ENCODE measurements at regions not wholly inside any gene's neighbourhood (a gene's known extent, or its start where the extent isn't known, plus 50 kb on each side); places are given as distances from the start of the nearest gene placed in this dataset.

DNA sequence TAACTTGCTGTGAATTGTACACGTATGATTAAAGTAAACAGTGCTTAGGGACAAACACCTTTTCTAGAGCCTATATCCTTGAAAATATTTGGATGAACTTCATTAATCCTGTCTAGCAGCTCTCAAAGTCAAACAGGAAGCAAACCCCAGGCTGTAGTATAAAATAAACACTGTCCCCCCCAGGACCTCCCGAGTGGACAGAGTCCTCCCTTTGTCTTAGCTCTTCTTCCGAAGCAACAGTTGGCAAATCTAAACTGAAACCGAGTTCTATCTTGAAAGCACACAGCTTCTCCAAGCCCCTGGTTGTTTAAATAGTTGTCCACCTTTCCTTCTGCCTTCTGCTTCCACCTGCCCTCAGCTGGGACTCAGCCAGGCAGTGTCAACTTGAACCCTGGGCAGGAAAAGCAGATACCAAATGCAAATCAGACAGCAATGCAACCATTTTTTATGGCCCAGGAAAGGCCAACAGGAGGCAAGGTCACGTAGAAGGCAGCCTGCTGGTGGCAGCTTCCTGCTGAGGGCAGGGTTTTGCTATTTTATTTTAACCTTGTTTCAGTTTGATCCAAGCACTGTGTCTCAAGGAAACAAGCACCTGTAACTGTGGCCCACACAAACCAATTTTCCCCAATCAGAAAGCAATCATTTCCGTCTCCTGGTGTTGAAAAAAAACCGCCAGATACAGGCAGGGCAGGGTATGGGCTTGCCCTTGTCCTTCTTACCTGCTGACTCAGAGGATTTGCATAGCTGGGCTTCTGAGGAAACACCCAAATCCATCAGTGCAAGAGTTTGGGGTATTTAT is 110.3 kb upstream of the KIT start:
- no peak overlapping the region for H3K4me3 ChIP-seq (ENCODE audit: low read length)
- 0 out of 2 replicates have a peak overlapping the region, but pooled peaks have one; percentile 25 for H3K9ac ChIP-seq (ENCODE audit: low read depth, low read length)

DNA sequence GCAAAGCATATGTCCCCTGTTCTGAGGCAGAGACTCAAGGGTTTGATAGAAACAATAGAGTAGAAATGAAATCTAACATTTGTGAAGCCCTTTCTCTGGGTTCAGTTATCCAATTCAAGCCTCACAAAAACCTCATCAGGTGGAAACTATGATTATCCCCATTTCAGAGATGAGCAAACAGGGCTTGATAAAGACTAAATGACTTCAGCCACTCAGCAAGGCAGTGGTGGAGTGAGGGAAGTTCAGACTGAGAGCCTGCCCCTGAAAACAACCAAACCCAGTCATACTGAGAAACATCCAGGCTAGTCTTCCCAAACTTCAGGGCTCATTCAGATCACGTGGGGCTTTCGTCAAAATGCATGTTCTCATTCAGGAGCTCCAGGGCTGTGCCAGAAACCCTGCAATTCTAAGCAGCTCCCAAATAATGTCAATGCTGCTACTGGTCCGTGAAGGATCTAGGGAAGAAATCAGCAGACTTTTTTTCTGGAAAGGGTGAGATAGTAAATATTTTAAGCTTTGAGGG is 109.6 kb upstream of the KIT start:
- Histone ChIP-seq H3K4me1 (ENCODE audit: insufficient read depth, low read length) (peaks cover 14% of the 10 kb centered on the region), H3K27me3 (ENCODE audit: insufficient read depth, low read length) (no peaks in the 10 kb centered on the region), H3K27ac (ENCODE audit: low read length) (no peak overlapping the region), H3K4me3 (ENCODE audit: low read length) (no peak overlapping the region), H3K9me3 (ENCODE audit: insufficient read depth, low read depth, low read length) (no peaks in the 10 kb centered on the region), H3K9ac (ENCODE audit: low read depth, low read length) (0 out of 2 replicates have a peak overlapping the region, but pooled peaks have one; percentile 25), H3K36me3 (ENCODE audit: insufficient read depth, low read depth, low read length) (no peaks in the 10 kb centered on the region)

More for the DNA sequence above, 110.3 kb upstream of the KIT start:
- Histone ChIP-seq H3K4me1 (ENCODE audit: insufficient read depth, low read length) (peaks cover 16% of the 10 kb centered on the region), H3K27me3 (ENCODE audit: insufficient read depth, low read length) (no peaks in the 10 kb centered on the region), H3K27ac (ENCODE audit: low read length) (no peak overlapping the region), H3K9me3 (ENCODE audit: insufficient read depth, low read depth, low read length) (no peaks in the 10 kb centered on the region), H3K36me3 (ENCODE audit: insufficient read depth, low read depth, low read length) (no peaks in the 10 kb centered on the region)

DNA sequence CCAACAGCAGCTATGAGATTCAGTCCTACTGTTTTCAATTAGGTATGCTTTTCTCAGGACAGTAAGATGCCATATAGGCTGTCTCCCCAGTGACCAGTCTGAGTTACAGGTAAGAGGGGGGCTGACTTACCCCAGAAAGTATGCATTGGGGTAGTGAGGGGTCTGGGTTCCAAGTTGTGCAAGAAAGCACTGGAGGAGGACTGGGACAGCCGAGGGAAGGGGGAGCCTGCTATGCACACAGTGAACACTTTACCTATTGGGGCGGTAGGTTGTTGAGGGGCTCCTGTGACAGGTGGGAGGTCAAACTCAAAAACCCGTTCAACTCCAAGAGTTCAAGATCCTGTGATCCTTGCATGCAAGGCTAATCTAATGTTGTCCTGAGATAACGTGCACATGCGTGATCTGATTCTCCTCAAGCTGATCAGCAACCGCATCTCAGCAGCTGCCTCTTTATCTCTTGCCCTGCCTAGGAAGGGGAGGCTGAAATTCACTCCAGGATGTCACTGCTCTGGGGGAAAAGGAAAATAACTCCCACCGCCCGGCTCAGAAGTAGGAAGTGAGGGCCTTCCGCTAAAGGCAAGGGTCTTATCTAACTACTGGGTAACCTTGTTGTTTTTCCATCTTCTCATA is 108.8 kb upstream of the KIT start:
- Histone ChIP-seq H3K4me3 (ENCODE audit: low read length) (no peak overlapping the region), H3K4me1 (ENCODE audit: insufficient read depth, low read length) (peaks cover 14% of the 10 kb centered on the region), H3K27me3 (ENCODE audit: insufficient read depth, low read length) (no peaks in the 10 kb centered on the region), H3K9ac (ENCODE audit: low read depth, low read length) (no peak overlapping the region), H3K36me3 (ENCODE audit: insufficient read depth, low read depth, low read length) (no peaks in the 10 kb centered on the region), H3K27ac (ENCODE audit: low read length) (no peak overlapping the region), H3K9me3 (ENCODE audit: insufficient read depth, low read depth, low read length) (no peaks in the 10 kb centered on the region)

DNA sequence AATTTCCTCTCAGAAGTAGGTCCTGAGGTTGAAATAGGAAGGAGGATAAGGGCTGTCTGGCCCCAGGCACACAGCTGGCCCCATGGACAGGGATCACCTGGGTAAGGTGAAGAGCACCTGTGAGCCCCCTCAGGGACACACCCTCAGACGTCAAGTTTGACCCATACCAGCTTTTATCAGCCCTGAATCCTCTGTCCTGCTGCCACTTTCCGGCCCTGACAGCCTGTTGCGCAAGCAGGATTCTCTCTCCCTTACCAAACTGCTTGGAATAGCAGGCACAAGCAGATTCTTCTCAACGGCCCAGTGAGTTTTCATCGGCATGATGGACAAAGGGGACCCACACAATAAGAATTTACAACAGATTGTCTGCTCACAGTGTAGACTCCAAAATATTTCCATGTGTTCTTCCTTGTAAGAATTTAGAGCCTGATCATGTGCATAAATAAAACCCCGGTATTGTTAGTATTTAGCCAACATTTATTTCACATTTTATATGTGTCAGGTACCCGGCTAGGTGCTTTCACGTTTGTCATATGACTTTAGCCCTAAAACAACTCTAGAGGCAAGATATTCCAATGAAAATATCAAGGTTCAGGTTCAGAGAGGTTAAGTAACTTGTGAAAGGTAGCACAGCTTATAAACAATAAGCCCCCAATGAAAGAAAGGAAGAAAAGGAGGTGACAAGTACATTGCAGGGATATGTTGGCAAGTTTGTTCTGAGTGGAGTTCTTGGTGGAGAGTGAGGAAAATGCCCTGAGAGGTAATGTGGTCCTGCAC is 107.2 kb upstream of the KIT start:
- no peaks in the 10 kb centered on the region for H3K27me3 ChIP-seq (ENCODE audit: insufficient read depth, low read length)
- H3K9me3 ChIP-seq (ENCODE audit: insufficient read depth, low read depth, low read length) = no peaks in the 10 kb centered on the region
- peaks cover 14% of the 10 kb centered on the region for H3K4me1 ChIP-seq (ENCODE audit: insufficient read depth, low read length)
- H3K36me3 ChIP-seq (ENCODE audit: insufficient read depth, low read depth, low read length) = no peaks in the 10 kb centered on the region
- no peak overlapping the region for H3K9ac ChIP-seq (ENCODE audit: low read depth, low read length)
- no peak overlapping the region for H3K27ac ChIP-seq (ENCODE audit: low read length)
- H3K4me3 ChIP-seq (ENCODE audit: low read length) = no peak overlapping the region

DNA sequence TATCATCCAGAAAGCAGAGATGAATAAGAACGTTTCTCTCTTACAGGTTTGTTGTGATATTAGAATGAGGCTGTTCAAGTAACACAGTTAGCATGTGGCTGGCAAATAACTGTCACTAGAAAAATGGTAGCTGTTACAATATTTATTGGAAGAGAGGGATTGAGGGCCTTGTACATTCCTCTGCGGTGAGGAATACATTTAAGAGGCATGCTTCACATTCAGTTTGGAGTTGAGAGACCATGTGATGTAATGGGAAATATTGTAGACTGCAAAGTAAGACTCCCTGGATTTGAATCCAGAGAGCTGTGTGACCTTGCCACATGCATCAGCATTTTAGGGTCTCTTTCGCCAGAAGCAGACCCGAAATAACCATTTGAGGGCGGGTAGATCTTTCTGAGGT is 104.8 kb upstream of the KIT start:
- H3K36me3 ChIP-seq (ENCODE audit: insufficient read depth, low read depth, low read length) = no peaks in the 10 kb centered on the region
- no peaks in the 10 kb centered on the region for H3K9me3 ChIP-seq (ENCODE audit: insufficient read depth, low read depth, low read length)
- peaks cover 5% of the 10 kb centered on the region for H3K4me1 ChIP-seq (ENCODE audit: insufficient read depth, low read length)
- H3K27ac ChIP-seq (ENCODE audit: low read length) = no peak overlapping the region
- no peak overlapping the region for H3K4me3 ChIP-seq (ENCODE audit: low read length)
- no peaks in the 10 kb centered on the region for H3K27me3 ChIP-seq (ENCODE audit: insufficient read depth, low read length)
- no peak overlapping the region for H3K9ac ChIP-seq (ENCODE audit: low read depth, low read length)

DNA sequence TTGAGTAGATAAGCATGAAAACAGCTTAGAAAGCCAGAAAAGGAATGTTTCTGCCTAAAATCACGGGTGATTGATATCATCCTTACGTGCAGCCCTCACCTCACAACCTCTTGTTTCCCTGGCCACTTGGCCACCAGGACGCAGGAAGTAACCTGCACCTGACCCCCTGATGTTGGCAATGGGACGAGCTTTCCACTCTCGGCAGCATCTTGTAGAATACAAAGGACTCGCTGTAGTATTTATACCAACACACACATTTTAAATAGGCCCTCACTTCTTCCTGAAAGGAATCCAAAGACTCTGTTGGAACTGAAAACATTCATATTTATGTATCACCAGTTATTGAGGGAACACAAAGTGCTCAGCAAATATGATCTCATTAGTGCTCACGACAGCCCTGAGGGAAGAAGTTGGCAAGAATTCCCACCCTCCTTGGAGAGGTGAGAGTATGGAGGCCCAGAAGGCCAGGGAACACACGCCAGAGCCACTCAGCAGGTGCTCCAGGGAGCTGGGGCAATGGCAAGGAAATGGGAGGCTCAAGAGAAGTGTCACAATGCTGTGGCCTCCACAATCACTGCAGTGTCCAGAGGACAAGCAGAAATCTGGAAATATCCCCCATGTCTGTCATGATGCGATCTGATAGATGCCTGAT is 103.3 kb upstream of the KIT start:
- Histone ChIP-seq H3K27me3 (ENCODE audit: insufficient read depth, low read length) (no peaks in the 10 kb centered on the region), H3K4me1 (ENCODE audit: insufficient read depth, low read length) (peaks cover 3% of the 10 kb centered on the region; the same call in 1 of the 2 replicates), H3K36me3 (ENCODE audit: insufficient read depth, low read depth, low read length) (no peaks in the 10 kb centered on the region), H3K4me3 (ENCODE audit: low read length) (no peak overlapping the region), H3K9me3 (ENCODE audit: insufficient read depth, low read depth, low read length) (no peaks in the 10 kb centered on the region), H3K27ac (ENCODE audit: low read length) (no peak overlapping the region), H3K9ac (ENCODE audit: low read depth, low read length) (no peak overlapping the region)

DNA sequence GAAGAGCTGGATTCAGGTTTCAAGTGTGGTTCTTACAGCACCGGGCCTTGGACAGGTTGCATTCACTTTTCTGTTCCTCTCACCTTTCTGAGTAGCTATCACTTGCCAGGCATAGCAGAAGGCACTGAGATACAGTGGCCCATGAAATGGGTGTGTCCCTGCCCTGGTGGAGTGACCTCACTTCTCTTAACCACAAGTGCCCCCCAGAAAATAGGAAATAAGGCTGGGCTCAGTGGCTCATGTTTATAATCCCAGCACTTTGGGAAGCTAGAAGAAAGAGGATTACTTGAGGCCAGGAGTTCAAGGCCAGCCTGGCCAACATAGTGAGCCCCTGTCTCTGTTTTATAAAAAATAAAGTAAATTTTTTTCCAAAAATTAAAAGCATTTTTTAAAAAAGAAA is 101.7 kb upstream of the KIT start:
- H3K9ac ChIP-seq (ENCODE audit: low read depth, low read length) = no peak overlapping the region
- H3K9me3 ChIP-seq (ENCODE audit: insufficient read depth, low read depth, low read length) = no peaks in the 10 kb centered on the region
- no peaks in the 10 kb centered on the region for H3K27me3 ChIP-seq (ENCODE audit: insufficient read depth, low read length)
- H3K4me3 ChIP-seq (ENCODE audit: low read length) = no peak overlapping the region
- no peak overlapping the region for H3K27ac ChIP-seq (ENCODE audit: low read length)
- H3K4me1 ChIP-seq (ENCODE audit: insufficient read depth, low read length) = no peaks in the 10 kb centered on the region
- no peaks in the 10 kb centered on the region for H3K36me3 ChIP-seq (ENCODE audit: insufficient read depth, low read depth, low read length)

DNA sequence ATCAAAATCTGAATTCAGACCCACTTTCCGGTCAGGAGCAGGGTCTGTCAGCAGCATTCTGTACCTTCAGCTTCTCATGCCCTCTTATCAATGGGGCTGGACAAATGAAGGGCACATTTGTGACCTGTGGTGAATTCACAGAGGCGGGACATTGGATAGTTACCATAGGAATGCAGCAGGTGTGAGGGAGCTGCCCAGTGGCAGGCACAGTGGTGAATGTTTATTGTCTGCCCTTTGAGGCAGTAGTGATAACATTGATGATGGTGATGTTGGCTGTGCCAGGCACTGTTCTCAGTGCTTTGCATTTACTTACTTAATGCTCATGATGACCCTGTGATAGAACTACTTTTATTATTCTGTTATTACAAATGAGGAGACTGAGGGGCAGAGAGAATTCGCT is 101.2 kb upstream of the KIT start:
- Histone ChIP-seq H3K9ac (ENCODE audit: low read depth, low read length) (no peak overlapping the region), H3K4me1 (ENCODE audit: insufficient read depth, low read length) (no peaks in the 10 kb centered on the region), H3K4me3 (ENCODE audit: low read length) (no peak overlapping the region), H3K36me3 (ENCODE audit: insufficient read depth, low read depth, low read length) (no peaks in the 10 kb centered on the region), H3K9me3 (ENCODE audit: insufficient read depth, low read depth, low read length) (no peaks in the 10 kb centered on the region), H3K27ac (ENCODE audit: low read length) (no peak overlapping the region), H3K27me3 (ENCODE audit: insufficient read depth, low read length) (no peaks in the 10 kb centered on the region)

DNA sequence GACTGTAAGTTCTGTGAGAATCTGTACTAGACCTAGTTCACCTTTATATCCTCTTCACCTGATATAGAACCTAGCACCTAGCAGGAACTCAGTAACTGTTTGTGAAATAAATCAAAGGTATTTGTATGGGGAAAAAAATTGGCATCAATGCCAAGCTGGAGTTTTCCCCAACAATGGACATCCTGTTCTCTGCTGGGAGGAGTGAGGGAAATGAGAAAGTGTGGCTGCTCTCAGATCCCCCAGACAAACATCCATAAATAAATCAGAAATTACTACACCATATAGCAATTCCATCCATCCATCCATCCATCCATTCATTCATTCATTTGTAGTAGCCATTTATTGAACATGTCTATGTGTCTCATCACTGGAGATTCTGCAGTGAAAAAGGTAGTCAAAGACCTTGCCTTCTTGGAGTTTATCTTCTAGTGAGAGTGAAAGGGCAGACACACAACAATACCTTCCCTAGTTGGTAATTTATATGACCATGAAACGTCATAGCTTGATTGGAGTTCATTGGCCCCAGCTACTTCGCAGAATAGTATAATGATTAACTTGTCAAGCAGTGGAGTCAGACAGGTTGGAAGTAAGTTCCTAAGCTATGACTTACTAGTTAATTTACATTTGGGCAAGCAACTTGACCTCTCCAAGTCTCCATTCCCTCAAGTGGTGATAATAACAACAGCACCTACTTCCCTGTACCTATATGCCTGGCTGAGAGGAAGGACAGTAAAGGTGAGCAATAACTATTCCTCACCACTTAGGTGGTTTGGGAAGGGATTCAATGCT is 98.7 kb upstream of the KIT start:
- no peaks in the 10 kb centered on the region for H3K36me3 ChIP-seq (ENCODE audit: insufficient read depth, low read depth, low read length)

DNA sequence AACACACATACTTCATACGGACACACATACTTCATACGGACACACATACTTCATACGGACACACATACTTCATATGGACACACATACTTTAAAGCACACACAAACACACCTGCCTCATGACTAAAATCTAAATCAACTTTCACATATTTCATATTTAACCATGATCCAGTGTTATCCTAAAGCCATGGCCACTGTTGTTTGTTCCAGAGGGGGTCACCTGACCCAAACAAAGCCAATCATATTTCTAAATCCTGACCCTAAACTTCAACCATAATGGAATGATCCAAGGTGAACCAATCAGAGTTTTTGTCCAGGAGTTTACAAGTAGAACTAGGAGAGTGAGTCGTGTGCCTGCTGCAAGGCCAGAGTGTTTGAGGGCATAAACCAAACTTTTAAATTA is 97.2 kb upstream of the KIT start:
- Histone ChIP-seq H3K4me1 (ENCODE audit: insufficient read depth, low read length) (no peaks in the 10 kb centered on the region), H3K36me3 (ENCODE audit: insufficient read depth, low read depth, low read length) (no peaks in the 10 kb centered on the region), H3K4me3 (ENCODE audit: low read length) (no peak overlapping the region), H3K9ac (ENCODE audit: low read depth, low read length) (no peak overlapping the region), H3K9me3 (ENCODE audit: insufficient read depth, low read depth, low read length) (no peaks in the 10 kb centered on the region), H3K27ac (ENCODE audit: low read length) (no peak overlapping the region), H3K27me3 (ENCODE audit: insufficient read depth, low read length) (no peaks in the 10 kb centered on the region)

More for the DNA sequence above, 98.7 kb upstream of the KIT start:
- Histone ChIP-seq H3K9me3 (ENCODE audit: insufficient read depth, low read depth, low read length) (no peaks in the 10 kb centered on the region), H3K4me3 (ENCODE audit: low read length) (no peak overlapping the region), H3K4me1 (ENCODE audit: insufficient read depth, low read length) (no peaks in the 10 kb centered on the region), H3K27ac (ENCODE audit: low read length) (no peak overlapping the region), H3K9ac (ENCODE audit: low read depth, low read length) (no peak overlapping the region), H3K27me3 (ENCODE audit: insufficient read depth, low read length) (no peaks in the 10 kb centered on the region)

DNA sequence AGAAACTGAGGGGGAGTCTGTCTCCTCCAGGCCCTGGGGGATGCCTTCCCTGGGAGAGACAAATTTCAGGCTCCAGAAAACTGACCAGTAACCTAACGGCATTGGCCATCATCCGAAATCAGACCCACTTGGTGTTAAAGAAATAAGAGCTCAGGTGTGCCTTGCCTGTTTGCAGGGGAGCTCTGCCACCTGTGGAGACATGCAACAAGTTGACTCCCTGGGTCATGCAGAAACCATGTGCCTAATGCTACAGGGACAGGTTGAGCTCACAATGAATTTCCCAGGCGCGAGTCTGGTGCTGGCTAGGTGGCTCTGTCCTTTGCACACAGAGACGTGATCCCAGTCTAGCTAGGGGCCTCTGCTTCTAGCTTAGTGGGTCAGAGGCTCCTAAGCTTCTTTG is 95.8 kb upstream of the KIT start:
- H3K27ac ChIP-seq (ENCODE audit: low read length) = no peak overlapping the region
- H3K36me3 ChIP-seq (ENCODE audit: insufficient read depth, low read depth, low read length) = no peaks in the 10 kb centered on the region
- H3K27me3 ChIP-seq (ENCODE audit: insufficient read depth, low read length) = no peaks in the 10 kb centered on the region
- H3K4me3 ChIP-seq (ENCODE audit: low read length) = no peak overlapping the region
- no peaks in the 10 kb centered on the region for H3K9me3 ChIP-seq (ENCODE audit: insufficient read depth, low read depth, low read length)
- H3K4me1 ChIP-seq (ENCODE audit: insufficient read depth, low read length) = no peaks in the 10 kb centered on the region
- no peak overlapping the region for H3K9ac ChIP-seq (ENCODE audit: low read depth, low read length)
